IPS DF 4.7 (cell line): ENCODE measurements at regions not wholly inside any gene's neighbourhood (a gene's known extent, or its start where the extent isn't known, plus 50 kb on each side); places are given as distances from the start of the nearest gene placed in this dataset.
"Not testable (repeated sequence)": the region's sequence is repeated elsewhere in the genome, so short reads cannot be mapped to it uniquely, and the experiment has no call there.

ENCODE experiments used
- DNase-seq: peaks from one replicate; pipeline ENCODE4 v3.0.0-alpha.2; 2013; ENCODE audit warnings: low spot score; ENCODE audit errors: extremely low read depth

GRCh38 chr20:24418731-24419130, 50.7 kb upstream of the SYNDIG1 start:
- DNase-seq: no peak

GRCh38 chr20:24417485-24417884, 51.9 kb upstream of the SYNDIG1 start:
- no peak for DNase-seq

- not testable (repeated sequence) for DNase-seq
These were observed 54.0 kb upstream of the SYNDIG1 start for GRCh38 chr20:24415444-24415843.

- no peak for DNase-seq
These were observed 57.6 kb upstream of the SYNDIG1 start for GRCh38 chr20:24411834-24412216.

GRCh38 chr20:24411003-24411833, 58.2 kb upstream of the SYNDIG1 start:
- DNase-seq: no peak

- no peak for DNase-seq
These were observed 62.3 kb upstream of the SYNDIG1 start for GRCh38 chr20:24407151-24407550.

- DNase-seq: no peak
These were observed 62.7 kb upstream of the SYNDIG1 start for GRCh38 chr20:24406750-24407149.

GRCh38 chr20:24406251-24406650, 63.2 kb upstream of the SYNDIG1 start:
- no peak for DNase-seq

- DNase-seq: no peak
These were observed 63.6 kb upstream of the SYNDIG1 start for GRCh38 chr20:24405810-24406209.

GRCh38 chr20:24403406-24403805, 66.0 kb upstream of the SYNDIG1 start:
- DNase-seq: no peak

GRCh38 chr20:24402188-24402587, 67.2 kb upstream of the SYNDIG1 start:
- DNase-seq: no peak

- no peak for DNase-seq
These were observed 74.3 kb upstream of the SYNDIG1 start for GRCh38 chr20:24395151-24395550.

- DNase-seq: no peak
These were observed 75.5 kb upstream of the SYNDIG1 start for GRCh38 chr20:24393903-24394302.

- DNase-seq: no peak
These were observed 76.8 kb upstream of the SYNDIG1 start for GRCh38 chr20:24392612-24393011.

- DNase-seq: no peak
These were observed 79.7 kb upstream of the SYNDIG1 start for GRCh38 chr20:24389686-24390085.

GRCh38 chr20:24388828-24389380, 80.5 kb upstream of the SYNDIG1 start:
- DNase-seq: no peak

GRCh38 chr20:24385547-24385946, 83.9 kb upstream of the SYNDIG1 start:
- no peak for DNase-seq

GRCh38 chr20:24384865-24385264, 84.6 kb upstream of the SYNDIG1 start:
- no peak for DNase-seq

GRCh38 chr20:24382743-24383142, 86.7 kb upstream of the SYNDIG1 start:
- DNase-seq: no peak

GRCh38 chr20:24382331-24382730, 87.1 kb upstream of the SYNDIG1 start:
- no peak for DNase-seq

GRCh38 chr20:24381886-24382285, 87.5 kb upstream of the SYNDIG1 start:
- DNase-seq: no peak

- no peak for DNase-seq
These were observed 89.9 kb upstream of the SYNDIG1 start for GRCh38 chr20:24379484-24379927.
